ENCODE measurements at regions not wholly inside any gene's neighbourhood (a gene's known extent, or its start where the extent isn't known, plus 50 kb on each side); places are given as distances from the start of the nearest gene placed in this dataset.

GRCh38 chr13:61797397-61797796 lies 381.7 kb upstream of the PCDH20 start:
- no peak for DNase-seq

- DNase-seq, result no peak
Observed at GRCh38 chr13:61795580-61795979, 379.9 kb upstream of the PCDH20 start.

GRCh38 chr13:61779456-61779855 lies 363.8 kb upstream of the PCDH20 start:
- no peak for DNase-seq

- no peak for DNase-seq
Observed at GRCh38 chr13:61778531-61778930, 362.9 kb upstream of the PCDH20 start.

- no peak for DNase-seq
Observed at GRCh38 chr13:61777899-61778298, 362.2 kb upstream of the PCDH20 start.

GRCh38 chr13:61777271-61777670 lies 361.6 kb upstream of the PCDH20 start:
- DNase-seq, result no peak

- no peak for DNase-seq
Observed at GRCh38 chr13:61774903-61775302, 359.3 kb upstream of the PCDH20 start.

GRCh38 chr13:61770681-61771080 lies 355.0 kb upstream of the PCDH20 start:
- no peak for DNase-seq

- no peak for DNase-seq
Observed at GRCh38 chr13:61768175-61768574, 352.5 kb upstream of the PCDH20 start.

GRCh38 chr13:61766667-61767058 lies 351.0 kb upstream of the PCDH20 start:
- no peak for DNase-seq

GRCh38 chr13:61765940-61766666 lies 350.5 kb upstream of the PCDH20 start:
- no peak for DNase-seq

- DNase-seq, result no peak
Observed at GRCh38 chr13:61765181-61765742, 349.6 kb upstream of the PCDH20 start.

GRCh38 chr13:61761690-61762089 lies 346.0 kb upstream of the PCDH20 start:
- DNase-seq, result no peak

GRCh38 chr13:61760102-61760501 lies 344.5 kb upstream of the PCDH20 start:
- DNase-seq, result no peak

GRCh38 chr13:61756031-61756430 lies 340.4 kb upstream of the PCDH20 start:
- DNase-seq, result no peak

- no peak for DNase-seq
Observed at GRCh38 chr13:61751039-61751438, 335.4 kb upstream of the PCDH20 start.

- no peak for DNase-seq
Observed at GRCh38 chr13:61738236-61738750, 322.6 kb upstream of the PCDH20 start.

GRCh38 chr13:61734683-61735082 lies 319.0 kb upstream of the PCDH20 start:
- no peak for DNase-seq

- DNase-seq, result no peak
Observed at GRCh38 chr13:61728471-61728870, 312.8 kb upstream of the PCDH20 start.

GRCh38 chr13:61727767-61728166 lies 312.1 kb upstream of the PCDH20 start:
- no peak for DNase-seq

- no peak for DNase-seq
Observed at GRCh38 chr13:61725806-61726205, 310.2 kb upstream of the PCDH20 start.

GRCh38 chr13:61722119-61722518 lies 306.5 kb upstream of the PCDH20 start:
- DNase-seq, result no peak

GRCh38 chr13:61712621-61713020 lies 297.0 kb upstream of the PCDH20 start:
- DNase-seq, result no peak

GRCh38 chr13:61709258-61709657 lies 293.6 kb upstream of the PCDH20 start:
- no peak for DNase-seq

- no peak for DNase-seq
Observed at GRCh38 chr13:61706899-61707298, 291.2 kb upstream of the PCDH20 start.

All from NCI-H1436 (cell line).